GM19351 (cell line): ENCODE measurements at regions not wholly inside any gene's neighbourhood (a gene's known extent, or its start where the extent isn't known, plus 50 kb on each side); places are given as distances from the start of the nearest gene placed in this dataset.

Source experiments
- ATAC-seq: cut with Tn5 transposase; IDR thresholded peaks from one replicate; pipeline ENCODE4 v1.9.1; 2021; ENCODE audit warnings: mild to moderate bottlenecking, moderate library complexity; ENCODE audit not compliant: unreplicated experiment

- no peak for ATAC-seq
Measured at GRCh38 chr3:117572786-117573185, 863.2 kb downstream of the TUSC7 start.

DNA sequence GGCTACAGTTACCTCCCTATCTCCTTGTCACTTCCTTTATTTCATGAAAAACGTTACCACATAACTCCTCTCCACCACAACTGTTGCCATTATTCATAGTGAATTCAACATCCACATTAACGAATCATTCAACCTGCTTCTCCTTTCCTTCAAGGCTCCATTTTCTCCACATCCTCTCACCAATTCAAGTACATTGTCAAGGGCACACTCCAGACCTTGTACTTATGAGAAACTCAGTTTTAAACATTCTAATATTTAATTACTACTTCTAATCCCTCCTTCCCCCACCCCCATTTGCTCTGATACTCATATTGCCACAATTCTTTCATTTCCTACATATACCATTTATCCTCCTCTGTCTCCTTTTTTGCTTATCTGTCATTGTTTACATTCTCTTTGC is 871.2 kb downstream of the TUSC7 start:
- ATAC-seq = no peak

DNA sequence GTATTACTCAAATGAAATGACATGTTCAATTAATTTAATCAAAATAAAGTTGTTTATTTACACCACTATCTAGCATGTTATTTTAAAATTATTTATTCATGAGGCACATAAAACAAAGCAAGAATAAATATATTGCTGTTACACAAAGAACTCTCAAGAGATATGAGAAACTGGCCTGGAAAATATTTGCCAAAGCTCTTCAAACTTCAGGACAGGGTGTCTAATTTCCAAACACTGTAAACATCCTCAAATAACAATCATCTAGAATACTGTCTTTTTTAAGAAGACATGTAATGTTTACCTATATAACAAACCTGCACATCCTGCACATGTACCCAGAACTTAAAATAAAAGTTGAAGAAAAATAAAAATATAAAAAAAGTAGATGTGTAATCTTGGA is 876.6 kb downstream of the TUSC7 start:
- ATAC-seq = no peak

DNA sequence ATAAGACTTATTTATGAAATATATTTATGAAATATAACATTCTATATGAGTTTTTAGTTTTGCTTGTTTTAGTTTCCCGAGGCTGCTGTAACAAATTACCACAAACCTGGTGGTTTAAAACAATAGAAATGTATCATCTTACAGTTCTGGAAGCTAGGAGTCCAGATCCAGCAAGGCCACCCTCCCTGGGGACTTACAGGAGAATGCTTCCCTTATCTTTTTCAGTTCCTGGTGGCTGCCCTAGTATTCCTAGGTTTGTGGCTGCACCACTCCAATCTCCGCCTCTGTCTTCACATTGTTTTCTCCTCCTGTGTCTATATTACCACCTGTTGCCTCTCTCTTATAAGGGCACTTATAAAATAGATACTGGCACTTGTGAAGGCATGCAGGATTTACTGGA is 877.8 kb downstream of the TUSC7 start:
- no peak for ATAC-seq

- no peak for ATAC-seq
Measured at GRCh38 chr3:117589454-117589853, 879.9 kb downstream of the TUSC7 start.

DNA sequence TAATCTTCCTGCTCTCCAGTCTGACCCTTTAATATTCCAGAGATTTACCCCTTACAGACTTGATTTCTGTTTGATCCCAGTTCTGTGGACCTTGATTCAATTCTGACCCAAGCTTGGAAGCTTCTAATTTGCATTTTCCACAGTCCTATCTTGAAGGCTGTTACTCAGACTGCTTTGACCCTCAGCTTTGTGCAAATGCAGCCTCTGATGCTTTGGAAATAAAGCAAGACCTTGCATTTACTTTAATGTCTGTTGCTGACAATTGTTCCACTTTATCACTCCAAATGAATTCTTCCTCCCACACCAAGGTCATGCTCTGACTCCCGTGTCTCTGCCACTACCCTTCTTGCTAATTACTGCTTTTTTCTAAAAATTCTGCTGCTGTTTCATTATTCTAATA is 886.0 kb downstream of the TUSC7 start:
- no peak for ATAC-seq

DNA sequence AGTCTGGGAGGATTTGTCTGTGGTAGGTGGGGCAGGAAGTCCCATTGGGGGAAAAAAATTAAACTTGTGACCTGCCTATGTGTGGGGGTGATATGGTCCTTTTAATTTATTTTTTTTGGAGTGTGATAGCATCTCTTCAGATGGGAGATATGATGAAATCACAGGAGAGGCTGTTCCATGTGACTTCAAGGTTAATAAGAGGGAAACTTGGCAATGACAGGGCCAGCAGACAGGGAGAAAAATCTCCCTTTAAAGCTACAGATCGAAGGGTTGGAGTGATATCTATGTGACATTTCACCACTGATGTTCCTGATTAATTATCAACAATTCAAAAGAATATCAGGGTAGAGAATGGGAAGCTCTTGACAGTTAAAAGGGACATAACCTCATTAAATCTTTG is 886.9 kb downstream of the TUSC7 start:
- no peak for ATAC-seq

- ATAC-seq = no peak
Measured at GRCh38 chr3:117597865-117598264, 888.3 kb downstream of the TUSC7 start.

- peak; percentile 61 for ATAC-seq
Measured at GRCh38 chr3:117600112-117600511, 890.5 kb downstream of the TUSC7 start.

DNA sequence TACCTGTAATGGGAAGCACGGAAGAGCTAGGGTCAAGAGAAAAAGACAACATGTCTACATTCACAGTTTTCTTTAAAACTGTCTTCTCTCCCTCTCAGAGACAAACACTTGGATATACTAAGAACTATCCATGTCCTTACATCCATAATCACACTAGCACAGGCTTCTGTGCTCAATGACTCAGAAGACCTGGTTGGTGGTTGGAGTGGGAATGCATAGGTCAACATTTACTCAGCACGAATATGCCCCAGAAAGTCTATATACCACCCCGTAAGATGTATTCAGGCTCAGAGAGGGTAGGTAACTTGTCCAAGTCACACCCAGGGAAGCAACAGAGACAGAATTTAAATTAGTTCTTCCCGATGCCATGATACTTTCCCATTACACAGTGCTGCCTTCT is 891.1 kb downstream of the TUSC7 start:
- ATAC-seq = no peak

DNA sequence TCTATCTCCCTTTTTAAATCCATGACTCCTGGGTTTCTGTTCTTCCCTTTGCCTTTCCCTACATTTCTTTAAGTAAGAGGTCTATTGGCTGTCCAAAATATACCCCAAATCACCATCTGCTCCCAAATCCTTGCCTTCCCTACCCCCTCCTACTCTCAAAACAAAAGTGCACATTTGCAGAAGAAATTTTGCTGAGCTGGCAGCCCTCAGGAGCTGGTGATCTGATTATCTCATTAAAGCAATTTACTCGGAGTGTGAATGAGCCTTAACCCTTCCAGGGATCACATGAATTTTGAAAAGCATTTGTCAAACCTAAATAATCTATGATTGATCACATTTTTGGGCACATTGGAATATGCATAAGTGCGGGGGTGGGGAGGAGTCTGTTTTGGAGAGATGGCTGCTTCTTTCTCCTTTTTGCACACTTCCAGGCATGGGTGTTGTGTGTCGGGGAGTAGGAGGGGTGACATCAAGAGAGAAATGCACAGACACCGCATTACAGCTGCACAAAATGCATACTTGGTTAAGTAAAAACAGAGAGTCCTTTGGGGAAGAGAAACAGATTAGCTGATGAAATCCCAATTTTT is 892.6 kb downstream of the TUSC7 start:
- no peak for ATAC-seq

GRCh38 chr3:117603097-117603496 is 893.5 kb downstream of the TUSC7 start:
- ATAC-seq = peak; percentile 79

DNA sequence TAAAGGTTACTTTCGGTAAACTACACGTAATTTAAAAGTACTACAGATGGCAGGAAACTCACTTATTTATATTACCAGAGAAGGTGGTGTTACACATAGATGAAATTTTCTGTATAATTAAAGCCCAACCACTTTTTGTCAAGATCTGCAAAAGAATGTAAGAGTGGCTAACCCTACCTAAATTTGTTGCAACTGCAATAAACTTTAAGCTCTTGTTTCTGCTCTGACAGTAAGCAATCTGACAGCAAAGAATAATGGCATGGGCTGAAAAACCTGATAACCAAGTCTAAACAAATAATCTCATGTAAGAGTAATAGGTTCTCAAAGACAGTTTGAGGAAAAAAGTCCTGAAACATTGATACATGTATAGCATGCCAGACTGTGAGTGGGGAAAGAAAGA is 897.3 kb downstream of the TUSC7 start:
- no peak for ATAC-seq

DNA sequence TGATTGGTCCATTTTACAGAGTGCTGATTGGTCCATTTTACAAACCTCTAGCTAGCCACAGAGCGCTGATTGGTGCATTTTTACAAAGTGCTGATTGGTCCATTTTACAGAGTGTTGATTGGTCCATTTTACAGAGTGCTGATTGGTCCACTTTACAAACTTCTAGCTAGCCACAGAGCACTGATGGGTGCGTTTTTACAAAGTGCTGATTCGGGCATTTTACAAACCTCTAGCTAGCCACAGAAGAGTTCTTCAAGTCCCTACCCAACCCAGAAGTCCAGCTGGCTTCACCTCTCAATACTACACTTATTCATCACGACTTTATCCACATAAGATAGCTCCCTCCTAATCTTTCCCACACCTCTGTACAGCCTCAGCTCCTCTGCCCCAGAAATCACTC is 899.8 kb downstream of the TUSC7 start:
- ATAC-seq = no peak

- ATAC-seq = no peak
Measured at GRCh38 chr3:117610156-117610555, 900.6 kb downstream of the TUSC7 start.

GRCh38 chr3:117611211-117611610 is 901.6 kb downstream of the TUSC7 start:
- ATAC-seq = no peak

DNA sequence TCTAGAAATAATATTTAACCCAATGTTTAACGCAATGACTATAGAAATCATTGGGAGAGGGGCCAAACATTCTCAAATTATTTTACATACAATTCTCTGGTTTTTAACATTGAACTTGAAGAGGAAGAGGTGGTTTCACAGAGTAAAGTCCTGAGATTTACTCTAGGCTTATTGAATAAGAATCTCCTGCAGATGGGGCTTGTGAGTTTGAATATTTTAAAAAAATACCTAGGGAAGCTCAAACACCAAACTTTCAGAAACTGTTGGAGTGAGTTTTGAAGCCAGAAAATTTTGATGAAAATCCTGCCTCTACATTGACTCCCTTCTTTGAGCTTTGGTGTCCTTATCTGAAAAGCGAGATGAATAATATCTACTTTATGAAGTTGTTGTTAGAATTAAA is 906.6 kb downstream of the TUSC7 start:
- ATAC-seq = no peak

DNA sequence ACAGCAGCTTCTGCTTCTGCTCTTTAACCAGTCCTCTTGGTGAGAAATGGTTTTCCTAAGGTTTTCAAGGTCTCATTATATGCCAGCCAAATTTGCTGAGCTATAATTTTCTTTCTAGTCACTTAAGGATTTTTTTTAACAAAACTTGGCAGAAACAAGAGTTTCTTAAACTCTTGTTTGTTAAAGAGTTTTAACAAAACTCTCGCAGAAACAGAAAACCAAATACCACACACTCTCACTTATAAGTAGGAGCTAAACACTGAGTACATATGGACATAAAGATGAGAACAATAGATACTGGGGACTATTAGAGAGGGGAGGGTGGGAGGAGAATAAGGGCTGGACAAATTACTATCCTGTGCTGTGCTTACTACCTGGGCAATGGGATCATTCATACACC is 908.3 kb downstream of the TUSC7 start:
- no peak for ATAC-seq

DNA sequence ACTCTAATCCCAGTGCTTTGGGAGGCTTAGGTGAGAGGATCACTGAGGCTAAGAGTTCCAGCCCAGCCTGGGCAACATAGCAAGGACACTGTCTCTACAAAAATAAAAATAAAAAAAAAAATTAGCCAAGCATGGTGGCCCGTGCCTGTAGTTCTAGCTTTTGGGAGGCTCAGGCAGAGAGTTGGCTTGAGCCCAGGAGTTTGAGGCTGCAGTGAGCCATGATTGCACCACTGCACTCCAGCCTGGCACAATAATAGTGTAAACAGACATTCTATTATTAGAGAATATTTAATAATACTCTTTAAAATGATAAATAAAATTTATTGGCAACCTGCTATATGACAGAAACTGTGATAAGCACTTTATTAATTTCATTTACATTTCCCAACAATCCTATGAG is 908.9 kb downstream of the TUSC7 start:
- no peak for ATAC-seq

DNA sequence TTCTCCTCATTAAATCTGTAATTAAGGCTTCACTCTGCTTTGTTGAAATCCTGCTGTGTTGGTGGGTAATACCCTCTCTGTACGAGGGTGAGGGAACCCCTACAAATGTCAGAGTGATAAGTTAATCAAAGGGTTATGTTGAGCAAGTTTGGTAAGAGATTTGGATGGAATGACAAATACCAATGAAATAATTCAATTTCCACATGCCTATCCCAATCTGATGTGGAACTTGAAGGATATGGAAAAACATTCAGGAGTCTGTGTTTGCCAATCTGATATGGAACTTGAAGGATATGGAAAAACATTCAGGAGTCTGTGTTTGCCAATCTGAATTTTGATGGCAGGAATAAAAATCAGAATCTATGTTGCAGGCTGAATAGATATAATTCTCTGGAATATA is 910.2 kb downstream of the TUSC7 start:
- ATAC-seq = no peak

DNA sequence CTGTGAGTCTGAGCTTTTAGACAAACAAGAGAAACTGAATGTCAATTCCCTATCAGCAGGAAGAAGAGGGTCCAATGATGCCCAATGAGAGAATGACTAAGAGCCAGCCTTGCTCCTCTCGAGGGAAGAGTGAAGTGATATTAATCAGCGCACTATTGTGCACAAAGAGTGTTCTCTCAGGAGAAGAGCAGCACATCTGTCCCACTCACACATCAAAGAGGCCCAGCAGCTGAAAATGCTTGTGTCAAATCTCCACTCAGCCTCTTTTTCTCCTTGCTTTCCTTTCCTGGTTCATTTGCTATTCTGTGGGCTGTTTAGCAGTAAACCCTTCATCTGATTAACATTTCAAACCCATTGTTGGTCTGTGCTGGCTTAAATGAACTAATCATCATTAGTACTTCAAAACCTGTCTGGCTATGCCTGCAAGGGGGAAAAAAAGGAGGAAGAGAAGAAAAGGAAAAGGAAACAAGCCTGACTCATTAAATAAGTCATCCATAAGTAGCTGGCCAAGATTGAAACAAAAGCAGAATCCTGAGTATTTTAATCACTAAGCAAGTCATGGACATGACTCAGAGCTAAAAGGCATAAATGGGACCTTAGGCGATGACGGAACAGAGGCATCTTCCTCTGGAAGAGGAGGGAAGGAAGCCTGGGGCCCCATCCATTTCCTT is 912.7 kb downstream of the TUSC7 start:
- no peak for ATAC-seq

- no peak for ATAC-seq
Measured at GRCh38 chr3:117624424-117624823, 914.8 kb downstream of the TUSC7 start.

GRCh38 chr3:117625174-117625573 is 915.6 kb downstream of the TUSC7 start:
- ATAC-seq = no peak
